ENCODE measurements at regions not wholly inside any gene's neighbourhood (a gene's known extent, or its start where the extent isn't known, plus 50 kb on each side); places are given as distances from the start of the nearest gene placed in this dataset.
A peak's percentile ranks its signal among the peaks of the same experiment; 100 is the strongest.

DNA sequence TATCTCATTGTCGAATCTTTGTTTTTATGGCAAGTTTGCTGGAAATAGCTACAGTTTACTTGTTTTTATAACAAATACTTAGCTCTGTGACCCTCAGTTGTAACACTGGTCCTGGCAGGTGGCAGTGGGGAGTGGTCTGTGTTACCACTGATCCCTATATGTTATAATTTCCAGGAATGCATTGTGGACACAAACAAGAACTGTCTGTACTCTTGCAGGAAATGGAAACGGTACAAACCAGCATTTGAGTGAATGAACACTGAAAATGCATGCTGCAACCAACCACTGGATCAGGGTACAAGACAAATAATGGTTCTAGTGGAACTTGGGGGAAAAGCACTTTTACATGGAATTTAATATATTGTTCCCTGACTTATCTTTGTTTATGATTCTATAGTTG is 66.5 kb upstream of the PJA2 start:
- Histone ChIP-seq H3K4me1 (ENCODE audit: control insufficient read depth in 1 of 2, insufficient read depth in 2 of 2, low read length in 2 of 2) (no peaks in the 10 kb centered on the region), H4K8ac (ENCODE audit: low read depth, low read length) (no peak overlapping the region), H3K27ac (ENCODE audit: low read depth, low read length) (no peak overlapping the region), H3K23ac (ENCODE audit: low read length) (no peak overlapping the region), H3K4me2 (ENCODE audit: low read length) (no peak overlapping the region), H3K4me3 (ENCODE audit: low read depth, low read length) (no peak overlapping the region), H2AFZ (ENCODE audit: insufficient read depth, low read length, poor library complexity) (no peak overlapping the region), H3K9ac (ENCODE audit: low read length) (no peak overlapping the region), H2BK120ac (ENCODE audit: insufficient read depth, low read length, poor library complexity) (no peak overlapping the region), H2BK5ac (ENCODE audit: low read depth, low read length, poor library complexity) (no peak overlapping the region), H3K79me2 (ENCODE audit: control insufficient read depth, insufficient read depth, low read length, poor library complexity) (no peaks in the 10 kb centered on the region), H3K9me3 (ENCODE audit: insufficient read depth, low read depth, low read length) (no peaks in the 10 kb centered on the region), H3K79me1 (ENCODE audit: low read length) (no peaks in the 10 kb centered on the region), H4K12ac (ENCODE audit: low read depth, low read length) (no peak overlapping the region), H2AK5ac (ENCODE audit: low read length) (no peak overlapping the region), H3K4ac (ENCODE audit: low read depth, low read length) (no peak overlapping the region), H3K36me3 (ENCODE audit: control insufficient read depth in 1 of 2, insufficient read depth in 2 of 2, low read length in 2 of 2) (no peaks in the 10 kb centered on the region), H4K91ac (ENCODE audit: low read depth, low read length) (no peak overlapping the region), H3K27me3 (ENCODE audit: insufficient read depth, low read length) (no peaks in the 10 kb centered on the region), H3K18ac (ENCODE audit: low read length) (no peak overlapping the region), H3K14ac (ENCODE audit: low read length) (no peak overlapping the region), H2BK12ac (ENCODE audit: low read length) (no peak overlapping the region)
- DNase-seq, result no peak
- WGBS (ENCODE audit: extremely low coverage, insufficient coverage, insufficient read length), result no CpG with 5 or more reads among the region's 2 CpGs

DNA sequence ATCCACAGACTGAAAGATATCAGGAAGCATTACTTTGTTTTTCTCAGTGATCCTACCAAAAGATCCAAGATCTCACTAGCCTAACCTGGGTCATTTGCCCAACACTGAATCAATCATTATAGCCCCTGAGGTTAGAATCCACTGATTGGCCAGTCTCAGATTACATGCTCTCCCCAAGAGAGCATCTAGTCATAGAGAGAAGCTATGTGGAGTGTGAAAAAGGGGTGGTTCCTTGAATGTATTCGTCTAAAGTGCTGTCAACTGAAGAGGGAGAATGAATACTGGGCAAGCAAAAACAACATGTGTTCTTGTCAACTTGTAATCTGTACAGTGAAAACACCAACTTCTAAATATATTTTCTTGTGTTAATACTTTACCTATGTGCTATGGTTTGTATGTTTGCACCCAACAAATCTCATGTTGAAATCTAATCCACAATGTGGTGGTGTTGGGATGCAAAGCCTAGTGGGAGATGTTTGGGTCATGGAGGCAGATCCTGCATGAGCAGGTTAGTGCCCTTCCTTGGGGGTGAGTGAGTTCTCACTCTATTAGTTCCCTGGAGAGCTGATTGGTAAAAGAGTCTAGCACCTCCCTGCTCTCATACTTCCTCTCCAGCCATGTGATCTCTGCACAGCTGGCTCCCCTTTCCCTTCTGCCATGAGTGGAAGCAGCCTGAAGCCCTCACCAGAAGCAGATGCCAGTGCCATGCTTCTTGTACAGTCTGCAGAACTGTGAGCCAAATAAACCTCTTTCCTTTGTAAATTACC is 60.3 kb upstream of the PJA2 start:
- Histone ChIP-seq H3K4me2 (ENCODE audit: low read length) (no peak overlapping the region), H4K12ac (ENCODE audit: low read depth, low read length) (no peak overlapping the region), H2AK5ac (ENCODE audit: low read length) (no peak overlapping the region), H3K27ac (ENCODE audit: low read depth, low read length) (no peak overlapping the region), H2AFZ (ENCODE audit: insufficient read depth, low read length, poor library complexity) (no peak overlapping the region), H3K4me1 (ENCODE audit: control insufficient read depth in 1 of 2, insufficient read depth in 2 of 2, low read length in 2 of 2) (no peaks in the 10 kb centered on the region), H4K91ac (ENCODE audit: low read depth, low read length) (no peak overlapping the region), H3K14ac (ENCODE audit: low read length) (no peak overlapping the region), H3K4ac (ENCODE audit: low read depth, low read length) (no peak overlapping the region), H3K9ac (ENCODE audit: low read length) (no peak overlapping the region), H3K4me3 (ENCODE audit: low read depth, low read length) (no peak overlapping the region), H2BK12ac (ENCODE audit: low read length) (no peak overlapping the region), H3K23ac (ENCODE audit: low read length) (no peak overlapping the region), H3K18ac (ENCODE audit: low read length) (no peak overlapping the region), H2BK5ac (ENCODE audit: low read depth, low read length, poor library complexity) (no peak overlapping the region), H2BK120ac (ENCODE audit: insufficient read depth, low read length, poor library complexity) (no peak overlapping the region), H3K36me3 (ENCODE audit: control insufficient read depth in 1 of 2, insufficient read depth in 2 of 2, low read length in 2 of 2) (no peaks in the 10 kb centered on the region), H3K27me3 (ENCODE audit: insufficient read depth, low read length) (no peaks in the 10 kb centered on the region), H3K9me3 (ENCODE audit: insufficient read depth, low read depth, low read length) (no peaks in the 10 kb centered on the region), H4K8ac (ENCODE audit: low read depth, low read length) (no peak overlapping the region), H3K79me1 (ENCODE audit: low read length) (no peaks in the 10 kb centered on the region), H3K79me2 (ENCODE audit: control insufficient read depth, insufficient read depth, low read length, poor library complexity) (no peaks in the 10 kb centered on the region)
- no peak for DNase-seq
- no CpG with 5 or more reads among the region's 1 CpG for WGBS (ENCODE audit: extremely low coverage, insufficient coverage, insufficient read length)

DNA sequence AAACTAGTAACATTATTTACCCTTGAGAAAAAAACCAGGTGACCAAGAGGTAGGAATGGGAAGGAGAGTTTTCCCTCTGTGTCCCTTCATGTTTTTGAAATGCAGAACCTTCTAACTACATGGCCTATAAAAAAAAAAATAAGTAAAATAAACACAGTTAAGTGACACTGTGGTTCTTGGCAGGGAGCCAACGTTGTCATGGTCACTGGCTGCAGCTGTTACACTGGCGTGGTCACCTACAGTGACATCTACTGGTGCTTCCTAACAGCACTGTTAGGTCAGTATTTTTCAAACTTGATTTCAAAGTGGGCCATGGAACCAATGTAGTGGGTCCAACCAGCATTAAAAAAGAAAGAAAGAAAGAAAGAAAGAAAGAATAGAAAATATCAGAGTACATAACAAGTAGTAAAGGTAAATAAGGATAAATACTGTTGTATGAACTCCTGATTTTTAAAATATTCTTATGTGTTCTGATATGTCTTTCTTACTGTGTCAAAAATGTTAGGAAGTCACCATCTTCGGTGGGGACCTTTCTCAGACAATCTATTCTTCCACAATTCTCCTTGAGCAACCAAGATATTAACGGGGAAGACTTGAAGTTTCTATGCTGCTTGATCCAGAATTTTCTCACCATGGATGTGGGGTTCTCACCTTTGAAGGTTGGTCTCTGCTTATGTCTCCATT is 59.1 kb upstream of the PJA2 start:
- Histone ChIP-seq H2AFZ (ENCODE audit: insufficient read depth, low read length, poor library complexity) (no peak overlapping the region), H3K18ac (ENCODE audit: low read length) (no peak overlapping the region), H4K8ac (ENCODE audit: low read depth, low read length) (no peak overlapping the region), H2BK120ac (ENCODE audit: insufficient read depth, low read length, poor library complexity) (no peak overlapping the region), H3K9me3 (ENCODE audit: insufficient read depth, low read depth, low read length) (no peaks in the 10 kb centered on the region), H3K36me3 (ENCODE audit: control insufficient read depth in 1 of 2, insufficient read depth in 2 of 2, low read length in 2 of 2) (no peaks in the 10 kb centered on the region), H2BK5ac (ENCODE audit: low read depth, low read length, poor library complexity) (no peak overlapping the region), H3K79me2 (ENCODE audit: control insufficient read depth, insufficient read depth, low read length, poor library complexity) (no peaks in the 10 kb centered on the region), H3K27ac (ENCODE audit: low read depth, low read length) (no peak overlapping the region), H3K14ac (ENCODE audit: low read length) (no peak overlapping the region), H3K79me1 (ENCODE audit: low read length) (no peaks in the 10 kb centered on the region), H3K9ac (ENCODE audit: low read length) (no peak overlapping the region), H4K91ac (ENCODE audit: low read depth, low read length) (no peak overlapping the region), H3K4me2 (ENCODE audit: low read length) (no peak overlapping the region), H3K4ac (ENCODE audit: low read depth, low read length) (no peak overlapping the region), H3K4me1 (ENCODE audit: control insufficient read depth in 1 of 2, insufficient read depth in 2 of 2, low read length in 2 of 2) (no peaks in the 10 kb centered on the region), H3K4me3 (ENCODE audit: low read depth, low read length) (no peak overlapping the region), H4K12ac (ENCODE audit: low read depth, low read length) (no peak overlapping the region), H2BK12ac (ENCODE audit: low read length) (no peak overlapping the region), H3K23ac (ENCODE audit: low read length) (no peak overlapping the region), H2AK5ac (ENCODE audit: low read length) (no peak overlapping the region), H3K27me3 (ENCODE audit: insufficient read depth, low read length) (no peaks in the 10 kb centered on the region)
- no CpG with 5 or more reads among the region's 4 CpGs for WGBS (ENCODE audit: extremely low coverage, insufficient coverage, insufficient read length)
- DNase-seq, result peak; percentile 83 to 95

DNA sequence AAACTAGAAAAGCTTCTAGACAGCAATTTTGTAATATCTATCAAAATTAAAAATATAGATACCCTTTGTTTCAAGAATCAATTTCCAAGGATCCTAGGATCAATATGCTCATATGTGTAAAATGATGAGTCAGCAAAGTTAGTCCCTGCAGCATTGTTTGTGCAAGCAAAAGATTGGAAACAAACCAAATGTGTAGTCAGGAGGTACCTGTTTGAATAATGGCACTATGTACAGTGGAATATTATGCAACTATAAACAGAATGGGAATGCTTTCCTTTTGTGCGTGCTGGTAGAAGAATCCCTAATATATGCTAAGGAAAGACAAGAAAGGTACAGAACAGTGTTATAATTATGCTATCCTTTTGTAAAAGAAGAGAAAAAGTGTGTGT is 58.5 kb upstream of the PJA2 start:
- Histone ChIP-seq H2BK5ac (ENCODE audit: low read depth, low read length, poor library complexity) (no peak overlapping the region), H3K9me3 (ENCODE audit: insufficient read depth, low read depth, low read length) (no peaks in the 10 kb centered on the region), H3K36me3 (ENCODE audit: control insufficient read depth in 1 of 2, insufficient read depth in 2 of 2, low read length in 2 of 2) (no peaks in the 10 kb centered on the region), H3K79me1 (ENCODE audit: low read length) (no peaks in the 10 kb centered on the region), H4K8ac (ENCODE audit: low read depth, low read length) (no peak overlapping the region), H3K4me3 (ENCODE audit: low read depth, low read length) (no peak overlapping the region), H4K12ac (ENCODE audit: low read depth, low read length) (no peak overlapping the region), H2AFZ (ENCODE audit: insufficient read depth, low read length, poor library complexity) (no peak overlapping the region), H2BK12ac (ENCODE audit: low read length) (no peak overlapping the region), H2BK120ac (ENCODE audit: insufficient read depth, low read length, poor library complexity) (no peak overlapping the region), H3K23ac (ENCODE audit: low read length) (no peak overlapping the region), H3K4ac (ENCODE audit: low read depth, low read length) (no peak overlapping the region), H3K4me2 (ENCODE audit: low read length) (no peak overlapping the region), H3K27ac (ENCODE audit: low read depth, low read length) (no peak overlapping the region), H3K14ac (ENCODE audit: low read length) (no peak overlapping the region), H3K9ac (ENCODE audit: low read length) (no peak overlapping the region), H2AK5ac (ENCODE audit: low read length) (no peak overlapping the region), H3K18ac (ENCODE audit: low read length) (no peak overlapping the region), H3K27me3 (ENCODE audit: insufficient read depth, low read length) (no peaks in the 10 kb centered on the region), H3K79me2 (ENCODE audit: control insufficient read depth, insufficient read depth, low read length, poor library complexity) (no peaks in the 10 kb centered on the region), H3K4me1 (ENCODE audit: control insufficient read depth in 1 of 2, insufficient read depth in 2 of 2, low read length in 2 of 2) (no peaks in the 10 kb centered on the region), H4K91ac (ENCODE audit: low read depth, low read length) (no peak overlapping the region)
- DNase-seq, result peak in 1 of 2 donors; percentile 31
- no CpG with 5 or more reads among the region's 1 CpG for WGBS (ENCODE audit: extremely low coverage, insufficient coverage, insufficient read length)
